SK-N-SH treated with all-trans-retinoic acid at 6 μM for 48 hours (cell line): ENCODE measurements at regions not wholly inside any gene's neighbourhood (a gene's known extent, or its start where the extent isn't known, plus 50 kb on each side); places are given as distances from the start of the nearest gene placed in this dataset.

Source experiments
- ARNTL ChIP-seq: fragments of 450-650 bp; formaldehyde crosslinking; IDR thresholded peaks from 2 replicates; pipeline ENCODE4 v1.5.0; 2020; ENCODE audit warnings: low read depth, mild to moderate bottlenecking, moderate library complexity, borderline replicate concordance
- GLIS3 ChIP-seq: fragments of 250-450 bp; sonication (Bioruptor Pico); IDR thresholded peaks from 2 replicates; pipeline ENCODE4 v1.5.0; 2020; ENCODE audit warnings: mild to moderate bottlenecking, moderate library complexity
- PPARA ChIP-seq: fragments of 250-450 bp; sonication (Bioruptor Pico); IDR thresholded peaks from 2 replicates; pipeline ENCODE4 v1.5.0; 2020; ENCODE audit warnings: mild to moderate bottlenecking, borderline replicate concordance
- ZC3H10 ChIP-seq: fragments of 250-450 bp; sonication (Bioruptor Pico); IDR thresholded peaks from 2 replicates; pipeline ENCODE4 v1.5.1; 2021; ENCODE audit warnings: mild to moderate bottlenecking, moderate library complexity
- ZFP3 ChIP-seq: fragments of 250-450 bp; sonication (Bioruptor Pico); IDR thresholded peaks from 2 replicates; pipeline ENCODE4 v1.5.0; 2020; ENCODE audit warnings: mild to moderate bottlenecking, moderate library complexity
- ZNF565 ChIP-seq: fragments of 450-650 bp; formaldehyde crosslinking; conservative IDR thresholded peaks from 2 replicates; pipeline ENCODE4 v1.5.0; 2020; ENCODE audit warnings: low read depth, mild to moderate bottlenecking, moderate library complexity
- TF ChIP-seq, protein P1 (sequence below): fragments of 250-450 bp; sonication (Bioruptor Pico); IDR thresholded peaks from 2 replicates; pipeline ENCODE4 v1.8.0; 2020; ENCODE audit warnings: mild to moderate bottlenecking, moderate library complexity, borderline replicate concordance
- TF ChIP-seq, protein P2 (sequence below): fragments of 250-450 bp; sonication (Bioruptor Pico); IDR thresholded peaks from 2 replicates; pipeline ENCODE4 v1.5.1; 2020; ENCODE audit warnings: low read depth, mild to moderate bottlenecking, moderate library complexity

DNA sequence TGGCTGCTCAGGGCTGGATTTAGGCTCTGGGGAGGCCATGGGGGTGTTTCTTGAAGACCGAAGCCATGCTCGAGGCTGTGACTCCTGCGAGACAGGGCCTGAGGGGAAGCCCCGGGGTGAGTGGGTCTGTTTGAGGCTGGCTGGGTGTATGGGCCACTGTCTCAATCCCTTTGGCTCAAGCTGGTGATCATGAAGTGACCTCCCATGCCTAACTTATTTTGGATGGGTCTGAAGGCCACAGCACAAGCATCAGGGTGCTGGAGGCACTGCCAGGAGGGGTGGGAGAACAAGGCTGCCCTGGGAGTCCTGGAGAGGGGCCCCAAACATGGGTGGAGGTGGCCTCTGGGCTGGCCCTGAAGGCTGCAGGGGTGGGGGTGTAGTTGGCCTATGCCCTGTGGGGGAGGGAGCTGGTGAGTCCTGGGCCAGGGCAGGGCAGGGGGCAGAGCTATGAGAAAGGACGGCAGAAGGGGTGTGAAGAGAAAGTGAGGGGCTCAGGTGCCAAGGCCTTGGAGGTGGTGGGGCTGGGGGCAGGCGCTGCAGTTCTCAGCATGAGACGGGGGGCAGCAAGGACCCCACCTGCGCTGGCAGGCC, 100.9 kb downstream of the KIF26A start:
- TF ChIP-seq ARNTL (CRISPR knock-in tag) (no peak), ZC3H10 (CRISPR knock-in tag) (no peak), ZNF565 (CRISPR knock-in tag) (no peak), ZFP3 (CRISPR knock-in tag) (no peak), PPARA (CRISPR knock-in tag) (no peak), GLIS3 (CRISPR knock-in tag) (no peak)
- TF ChIP-seq, protein P1, sequence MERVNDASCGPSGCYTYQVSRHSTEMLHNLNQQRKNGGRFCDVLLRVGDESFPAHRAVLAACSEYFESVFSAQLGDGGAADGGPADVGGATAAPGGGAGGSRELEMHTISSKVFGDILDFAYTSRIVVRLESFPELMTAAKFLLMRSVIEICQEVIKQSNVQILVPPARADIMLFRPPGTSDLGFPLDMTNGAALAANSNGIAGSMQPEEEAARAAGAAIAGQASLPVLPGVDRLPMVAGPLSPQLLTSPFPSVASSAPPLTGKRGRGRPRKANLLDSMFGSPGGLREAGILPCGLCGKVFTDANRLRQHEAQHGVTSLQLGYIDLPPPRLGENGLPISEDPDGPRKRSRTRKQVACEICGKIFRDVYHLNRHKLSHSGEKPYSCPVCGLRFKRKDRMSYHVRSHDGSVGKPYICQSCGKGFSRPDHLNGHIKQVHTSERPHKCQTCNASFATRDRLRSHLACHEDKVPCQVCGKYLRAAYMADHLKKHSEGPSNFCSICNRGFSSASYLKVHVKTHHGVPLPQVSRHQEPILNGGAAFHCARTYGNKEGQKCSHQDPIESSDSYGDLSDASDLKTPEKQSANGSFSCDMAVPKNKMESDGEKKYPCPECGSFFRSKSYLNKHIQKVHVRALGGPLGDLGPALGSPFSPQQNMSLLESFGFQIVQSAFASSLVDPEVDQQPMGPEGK (CRISPR knock-in tag), result no peak
- TF ChIP-seq, protein P2, sequence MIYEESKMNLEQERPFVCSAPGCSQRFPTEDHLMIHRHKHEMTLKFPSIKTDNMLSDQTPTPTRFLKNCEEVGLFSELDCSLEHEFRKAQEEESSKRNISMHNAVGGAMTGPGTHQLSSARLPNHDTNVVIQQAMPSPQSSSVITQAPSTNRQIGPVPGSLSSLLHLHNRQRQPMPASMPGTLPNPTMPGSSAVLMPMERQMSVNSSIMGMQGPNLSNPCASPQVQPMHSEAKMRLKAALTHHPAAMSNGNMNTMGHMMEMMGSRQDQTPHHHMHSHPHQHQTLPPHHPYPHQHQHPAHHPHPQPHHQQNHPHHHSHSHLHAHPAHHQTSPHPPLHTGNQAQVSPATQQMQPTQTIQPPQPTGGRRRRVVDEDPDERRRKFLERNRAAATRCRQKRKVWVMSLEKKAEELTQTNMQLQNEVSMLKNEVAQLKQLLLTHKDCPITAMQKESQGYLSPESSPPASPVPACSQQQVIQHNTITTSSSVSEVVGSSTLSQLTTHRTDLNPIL (CRISPR knock-in tag), result no peak
